Amniotic epithelial cell (primary cell): ENCODE measurements at regions not wholly inside any gene's neighbourhood (a gene's known extent, or its start where the extent isn't known, plus 50 kb on each side); places are given as distances from the start of the nearest gene placed in this dataset.
A peak's percentile ranks its signal among the peaks of the same experiment; 100 is the strongest.

Source experiments
- DNase-seq: peaks from one replicate; pipeline ENCODE4 v3.0.0-alpha.2; 2010; ENCODE audit warnings: low read depth

GRCh38 chr2:66794551-66794950, 359.6 kb downstream of the MEIS1 start:
- DNase-seq = no peak

GRCh38 chr2:66802877-66803276, 368.0 kb downstream of the MEIS1 start:
- DNase-seq = no peak

- peak; percentile 77 for DNase-seq
Measured at GRCh38 chr2:66803726-66804125, 368.8 kb downstream of the MEIS1 start.

GRCh38 chr2:66805016-66805865, 370.3 kb downstream of the MEIS1 start:
- DNase-seq = peak; percentile 17

- DNase-seq = no peak
Measured at GRCh38 chr2:66805968-66806367, 371.0 kb downstream of the MEIS1 start.

- DNase-seq = no peak
Measured at GRCh38 chr2:66813525-66813924, 378.6 kb downstream of the MEIS1 start.

GRCh38 chr2:66813976-66814375, 379.1 kb downstream of the MEIS1 start:
- DNase-seq = peak; percentile 14

GRCh38 chr2:66814916-66815315, 380.0 kb downstream of the MEIS1 start:
- no peak for DNase-seq

GRCh38 chr2:66815886-66816285, 381.0 kb downstream of the MEIS1 start:
- no peak for DNase-seq

GRCh38 chr2:66821168-66821567, 386.2 kb downstream of the MEIS1 start:
- DNase-seq = no peak

- no peak for DNase-seq
Measured at GRCh38 chr2:66822186-66822585, 387.3 kb downstream of the MEIS1 start.

GRCh38 chr2:66824926-66825325, 390.0 kb downstream of the MEIS1 start:
- DNase-seq = no peak

- no peak for DNase-seq
Measured at GRCh38 chr2:66827851-66828250, 392.9 kb downstream of the MEIS1 start.

GRCh38 chr2:66828876-66829275, 394.0 kb downstream of the MEIS1 start:
- DNase-seq = no peak

GRCh38 chr2:66830881-66831280, 396.0 kb downstream of the MEIS1 start:
- no peak for DNase-seq

GRCh38 chr2:66832646-66833435, 397.9 kb downstream of the MEIS1 start:
- no peak for DNase-seq

- no peak for DNase-seq
Measured at GRCh38 chr2:66834859-66835258, 399.9 kb downstream of the MEIS1 start.

GRCh38 chr2:66836851-66837250, 401.9 kb downstream of the MEIS1 start:
- no peak for DNase-seq

- peak; percentile 99 for DNase-seq
Measured at GRCh38 chr2:66839551-66840320, 404.8 kb downstream of the MEIS1 start.

GRCh38 chr2:66840321-66841002, 405.5 kb downstream of the MEIS1 start:
- peak; percentile 90 for DNase-seq

- DNase-seq = no peak
Measured at GRCh38 chr2:66843847-66844246, 408.9 kb downstream of the MEIS1 start.

- peak; percentile 52 for DNase-seq
Measured at GRCh38 chr2:66845307-66845706, 410.4 kb downstream of the MEIS1 start.
